Left forelimb (tissue), 1 donor: ENCODE measurements at regions not wholly inside any gene's neighbourhood (a gene's known extent, or its start where the extent isn't known, plus 50 kb on each side); places are given as distances from the start of the nearest gene placed in this dataset.

ENCODE experiments used
- DNase-seq: peaks from one replicate; pipeline ENCODE4 v3.0.0-alpha.2; 2018; ENCODE audit warnings: low spot score

- DNase-seq, result no peak
These were observed 572.1 kb upstream of the SALL1 start for GRCh38 chr16:51723036-51723724.

- DNase-seq, result no peak
These were observed 571.4 kb upstream of the SALL1 start for GRCh38 chr16:51722467-51722866.

- DNase-seq, result no peak
These were observed 568.3 kb upstream of the SALL1 start for GRCh38 chr16:51719376-51719775.

GRCh38 chr16:51716195-51716594 lies 565.1 kb upstream of the SALL1 start:
- DNase-seq, result no peak

- no peak for DNase-seq
These were observed 562.4 kb upstream of the SALL1 start for GRCh38 chr16:51713502-51713901.

- no peak for DNase-seq
These were observed 560.0 kb upstream of the SALL1 start for GRCh38 chr16:51710905-51711563.

GRCh38 chr16:51710186-51710585 lies 559.1 kb upstream of the SALL1 start:
- no peak for DNase-seq

- DNase-seq, result no peak
These were observed 557.8 kb upstream of the SALL1 start for GRCh38 chr16:51708861-51709260.

- DNase-seq, result no peak
These were observed 556.6 kb upstream of the SALL1 start for GRCh38 chr16:51707666-51708065.

GRCh38 chr16:51705142-51705541 lies 554.1 kb upstream of the SALL1 start:
- DNase-seq, result no peak

- DNase-seq, result no peak
These were observed 550.0 kb upstream of the SALL1 start for GRCh38 chr16:51701025-51701424.

- DNase-seq, result no peak
These were observed 548.8 kb upstream of the SALL1 start for GRCh38 chr16:51699686-51700396.

- no peak for DNase-seq
These were observed 547.6 kb upstream of the SALL1 start for GRCh38 chr16:51698647-51699046.

- no peak for DNase-seq
These were observed 546.4 kb upstream of the SALL1 start for GRCh38 chr16:51697454-51697853.

- no peak for DNase-seq
These were observed 545.3 kb upstream of the SALL1 start for GRCh38 chr16:51696376-51696775.

GRCh38 chr16:51691109-51691508 lies 540.0 kb upstream of the SALL1 start:
- DNase-seq, result no peak

GRCh38 chr16:51685498-51685897 lies 534.4 kb upstream of the SALL1 start:
- no peak for DNase-seq

- DNase-seq, result no peak
These were observed 532.8 kb upstream of the SALL1 start for GRCh38 chr16:51683882-51684281.

- no peak for DNase-seq
These were observed 531.8 kb upstream of the SALL1 start for GRCh38 chr16:51682905-51683304.

GRCh38 chr16:51674615-51675014 lies 523.5 kb upstream of the SALL1 start:
- DNase-seq, result no peak

GRCh38 chr16:51670527-51670926 lies 519.5 kb upstream of the SALL1 start:
- DNase-seq, result no peak

GRCh38 chr16:51666821-51667220 lies 515.8 kb upstream of the SALL1 start:
- no peak for DNase-seq

- no peak for DNase-seq
These were observed 515.0 kb upstream of the SALL1 start for GRCh38 chr16:51666074-51666473.
